ENCODE measurements at regions not wholly inside any gene's neighbourhood (a gene's known extent, or its start where the extent isn't known, plus 50 kb on each side); places are given as distances from the start of the nearest gene placed in this dataset.

- TF ChIP-seq, protein P1, sequence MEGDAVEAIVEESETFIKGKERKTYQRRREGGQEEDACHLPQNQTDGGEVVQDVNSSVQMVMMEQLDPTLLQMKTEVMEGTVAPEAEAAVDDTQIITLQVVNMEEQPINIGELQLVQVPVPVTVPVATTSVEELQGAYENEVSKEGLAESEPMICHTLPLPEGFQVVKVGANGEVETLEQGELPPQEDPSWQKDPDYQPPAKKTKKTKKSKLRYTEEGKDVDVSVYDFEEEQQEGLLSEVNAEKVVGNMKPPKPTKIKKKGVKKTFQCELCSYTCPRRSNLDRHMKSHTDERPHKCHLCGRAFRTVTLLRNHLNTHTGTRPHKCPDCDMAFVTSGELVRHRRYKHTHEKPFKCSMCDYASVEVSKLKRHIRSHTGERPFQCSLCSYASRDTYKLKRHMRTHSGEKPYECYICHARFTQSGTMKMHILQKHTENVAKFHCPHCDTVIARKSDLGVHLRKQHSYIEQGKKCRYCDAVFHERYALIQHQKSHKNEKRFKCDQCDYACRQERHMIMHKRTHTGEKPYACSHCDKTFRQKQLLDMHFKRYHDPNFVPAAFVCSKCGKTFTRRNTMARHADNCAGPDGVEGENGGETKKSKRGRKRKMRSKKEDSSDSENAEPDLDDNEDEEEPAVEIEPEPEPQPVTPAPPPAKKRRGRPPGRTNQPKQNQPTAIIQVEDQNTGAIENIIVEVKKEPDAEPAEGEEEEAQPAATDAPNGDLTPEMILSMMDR (conservative IDR thresholded peaks at IDR 0.05): no peak
- no peak for TF ChIP-seq EZH2 (IDR thresholded peaks at IDR 0.05; ENCODE audit: low read depth)
Measured at GRCh38 chr10:83706952-83707582, 432.2 kb upstream of the GHITM start.
